ENCODE measurements at regions not wholly inside any gene's neighbourhood (a gene's known extent, or its start where the extent isn't known, plus 50 kb on each side); places are given as distances from the start of the nearest gene placed in this dataset.

GRCh38 chr10:53697038-53697437, 924.5 kb upstream of the MBL2 start:
- intact Hi-C loops (cut with micrococcal nuclease; ENCODE audit: unreplicated experiment), result no loop called here
- H3K9me3 ChIP-seq, result no peaks in the 10 kb centered on the region
- no TSS peak for BruUV-seq (replicated peaks)
- no peak overlapping the region for H3K4me3 Mint-ChIP-seq (ENCODE audit: unreplicated experiment)
- H3K36me3 ChIP-seq (ENCODE audit: control insufficient read depth, insufficient read depth, low read length), result no peaks in the 10 kb centered on the region
- ChIA-PET POLR2A (no interaction called here), CTCF (no interaction called here)
- H3K36me3 Mint-ChIP-seq (ENCODE audit: insufficient read depth, unreplicated experiment), result no peaks in the 10 kb centered on the region
- no peaks in the 10 kb centered on the region for H3K4me1 Mint-ChIP-seq (ENCODE audit: low read depth, unreplicated experiment)
- no peaks in the 10 kb centered on the region for H3K9me3 Mint-ChIP-seq (ENCODE audit: unreplicated experiment)
- DNase-seq, result no peak
- TF ChIP-seq, protein P1, sequence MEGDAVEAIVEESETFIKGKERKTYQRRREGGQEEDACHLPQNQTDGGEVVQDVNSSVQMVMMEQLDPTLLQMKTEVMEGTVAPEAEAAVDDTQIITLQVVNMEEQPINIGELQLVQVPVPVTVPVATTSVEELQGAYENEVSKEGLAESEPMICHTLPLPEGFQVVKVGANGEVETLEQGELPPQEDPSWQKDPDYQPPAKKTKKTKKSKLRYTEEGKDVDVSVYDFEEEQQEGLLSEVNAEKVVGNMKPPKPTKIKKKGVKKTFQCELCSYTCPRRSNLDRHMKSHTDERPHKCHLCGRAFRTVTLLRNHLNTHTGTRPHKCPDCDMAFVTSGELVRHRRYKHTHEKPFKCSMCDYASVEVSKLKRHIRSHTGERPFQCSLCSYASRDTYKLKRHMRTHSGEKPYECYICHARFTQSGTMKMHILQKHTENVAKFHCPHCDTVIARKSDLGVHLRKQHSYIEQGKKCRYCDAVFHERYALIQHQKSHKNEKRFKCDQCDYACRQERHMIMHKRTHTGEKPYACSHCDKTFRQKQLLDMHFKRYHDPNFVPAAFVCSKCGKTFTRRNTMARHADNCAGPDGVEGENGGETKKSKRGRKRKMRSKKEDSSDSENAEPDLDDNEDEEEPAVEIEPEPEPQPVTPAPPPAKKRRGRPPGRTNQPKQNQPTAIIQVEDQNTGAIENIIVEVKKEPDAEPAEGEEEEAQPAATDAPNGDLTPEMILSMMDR (IDR thresholded peaks at IDR 0.05; ENCODE audit: insufficient read depth in 1 of 2, low read depth in 1 of 2, low read length in 1 of 2, severe bottlenecking in 1 of 2, unreplicated experiment in 1 of 2), result no peak
- H3K27ac Mint-ChIP-seq (ENCODE audit: unreplicated experiment), result no peak overlapping the region
- peaks cover 13% of the 10 kb centered on the region for H3K27me3 Mint-ChIP-seq (ENCODE audit: insufficient read depth, unreplicated experiment)
- no peaks in the 10 kb centered on the region for H3K27me3 ChIP-seq (replicated peaks; ENCODE audit: control insufficient read depth, insufficient read depth, low read length)
- no peak overlapping the region for H3K4me3 ChIP-seq (ENCODE audit: low read depth, low read length)
- H3K4me1 ChIP-seq, result no peaks in the 10 kb centered on the region

DNA sequence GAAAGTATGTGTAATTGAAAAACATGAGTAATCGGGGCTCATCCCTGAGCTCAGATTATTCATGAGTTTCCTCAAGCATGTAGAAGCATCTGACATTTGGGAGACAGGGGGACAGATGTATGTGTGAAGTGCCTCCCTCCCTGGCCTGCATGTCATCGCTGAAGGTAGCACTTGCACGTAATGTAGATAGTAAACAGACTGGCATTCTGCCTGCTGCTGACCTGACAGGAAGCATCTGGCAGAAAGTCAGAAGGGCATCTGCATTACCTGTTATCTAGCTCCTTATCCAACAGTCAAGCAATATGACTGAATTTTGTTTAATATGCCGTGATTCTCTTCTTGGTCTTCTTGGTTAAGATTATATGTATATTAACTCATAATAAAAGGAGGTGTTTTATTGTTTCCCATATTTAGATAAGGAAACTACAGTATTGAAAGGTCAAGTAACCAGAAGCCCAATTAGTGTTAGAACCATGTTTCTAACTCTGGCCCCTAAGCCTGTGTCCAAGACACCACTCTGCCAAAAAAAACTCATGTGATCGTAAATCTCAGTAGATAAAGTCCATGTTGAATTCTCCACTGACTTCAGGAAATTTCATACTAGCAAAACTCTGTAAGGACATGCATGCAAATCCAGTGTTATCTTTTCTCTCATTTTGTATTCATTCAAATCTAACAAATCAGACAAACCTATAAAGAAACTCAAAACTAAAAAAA, 918.1 kb upstream of the MBL2 start:
- no peak overlapping the region for H3K4me3 Mint-ChIP-seq (ENCODE audit: unreplicated experiment)
- ChIA-PET POLR2A (no interaction called here), CTCF (no interaction called here)
- BruUV-seq (replicated peaks), result no TSS peak
- no peak for DNase-seq
- Histone ChIP-seq H3K4me1 (no peaks in the 10 kb centered on the region), H3K9me3 (no peaks in the 10 kb centered on the region), H3K4me3 (ENCODE audit: low read depth, low read length) (no peak overlapping the region), H3K27me3 (replicated peaks; ENCODE audit: control insufficient read depth, insufficient read depth, low read length) (no peaks in the 10 kb centered on the region), H3K36me3 (ENCODE audit: control insufficient read depth, insufficient read depth, low read length) (no peaks in the 10 kb centered on the region)
- intact Hi-C loops (cut with micrococcal nuclease; ENCODE audit: unreplicated experiment), result no loop called here
- TF ChIP-seq, protein P1 (IDR thresholded peaks at IDR 0.05; ENCODE audit: insufficient read depth in 1 of 2, low read depth in 1 of 2, low read length in 1 of 2, severe bottlenecking in 1 of 2, unreplicated experiment in 1 of 2), result no peak
- H3K4me1 Mint-ChIP-seq (ENCODE audit: low read depth, unreplicated experiment), result no peaks in the 10 kb centered on the region
- H3K27me3 Mint-ChIP-seq (ENCODE audit: insufficient read depth, unreplicated experiment), result peaks cover 8% of the 10 kb centered on the region
- no peak overlapping the region for H3K27ac Mint-ChIP-seq (ENCODE audit: unreplicated experiment)
- no peaks in the 10 kb centered on the region for H3K36me3 Mint-ChIP-seq (ENCODE audit: insufficient read depth, unreplicated experiment)
- H3K9me3 Mint-ChIP-seq (ENCODE audit: unreplicated experiment), result no peaks in the 10 kb centered on the region

DNA sequence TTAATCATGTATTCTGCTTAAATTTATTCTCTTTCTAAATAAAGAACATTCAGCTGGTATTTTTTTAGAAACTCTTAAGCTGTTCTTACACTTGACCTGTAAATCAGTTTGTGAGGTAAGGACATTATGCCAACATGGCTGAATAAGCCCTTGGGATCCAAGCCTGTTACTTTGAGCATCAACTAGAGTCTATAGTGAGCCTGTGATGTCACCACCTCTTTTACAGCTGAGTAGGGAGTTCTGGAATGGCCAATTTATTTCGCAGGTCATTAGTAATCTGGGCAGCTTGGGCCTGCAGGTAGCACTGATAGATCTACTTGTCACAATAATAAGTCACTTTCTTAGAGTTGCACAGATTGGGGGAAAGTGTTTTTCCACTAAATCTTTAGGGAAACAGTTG, 915.2 kb upstream of the MBL2 start:
- no peaks in the 10 kb centered on the region for H3K4me1 ChIP-seq
- ChIA-PET CTCF (no interaction called here), POLR2A (no interaction called here)
- no peak for DNase-seq
- no peaks in the 10 kb centered on the region for H3K9me3 ChIP-seq
- H3K36me3 Mint-ChIP-seq (ENCODE audit: insufficient read depth, unreplicated experiment), result no peaks in the 10 kb centered on the region
- no peak overlapping the region for H3K4me3 ChIP-seq (ENCODE audit: low read depth, low read length)
- H3K36me3 ChIP-seq (ENCODE audit: control insufficient read depth, insufficient read depth, low read length), result no peaks in the 10 kb centered on the region
- no TSS peak for BruUV-seq (replicated peaks)
- H3K27me3 Mint-ChIP-seq (ENCODE audit: insufficient read depth, unreplicated experiment), result peaks cover 5% of the 10 kb centered on the region
- no peak overlapping the region for H3K27ac Mint-ChIP-seq (ENCODE audit: unreplicated experiment)
- no peak overlapping the region for H3K4me3 Mint-ChIP-seq (ENCODE audit: unreplicated experiment)
- no peaks in the 10 kb centered on the region for H3K4me1 Mint-ChIP-seq (ENCODE audit: low read depth, unreplicated experiment)
- no peaks in the 10 kb centered on the region for H3K9me3 Mint-ChIP-seq (ENCODE audit: unreplicated experiment)
- H3K27me3 ChIP-seq (replicated peaks; ENCODE audit: control insufficient read depth, insufficient read depth, low read length), result no peaks in the 10 kb centered on the region
- intact Hi-C loops (cut with micrococcal nuclease; ENCODE audit: unreplicated experiment), result no loop called here
- TF ChIP-seq, protein P1 (IDR thresholded peaks at IDR 0.05; ENCODE audit: insufficient read depth in 1 of 2, low read depth in 1 of 2, low read length in 1 of 2, severe bottlenecking in 1 of 2, unreplicated experiment in 1 of 2), result no peak
